Astrocyte (in vitro differentiated cells and primary cell): ENCODE measurements at regions not wholly inside any gene's neighbourhood (a gene's known extent, or its start where the extent isn't known, plus 50 kb on each side); places are given as distances from the start of the nearest gene placed in this dataset.

Experiments
- DNase-seq: peaks from one replicate; pipeline ENCODE4 v3.0.0-alpha.2; 2010; ENCODE audit warnings: low read depth
- FAIRE-seq: peaks from 2 replicates; lab custom pipeline; 2011; peaks lifted over from hg19 to GRCh38; lab: Jason Lieb, UNC
- H2AFZ ChIP-seq: 2 replicates; pipeline ENCODE4 v1.6.0; 2012; ENCODE audit warnings: low read depth, low read length, inconsistent platforms
- H3K27ac ChIP-seq: 2 replicates; pipeline ENCODE4 v1.5.1; 2011; ENCODE audit warnings: low read depth, low read length, inconsistent platforms
- H3K27me3 ChIP-seq: 2 replicates; pipeline ENCODE4 v1.6.0; 2011; ENCODE audit warnings: low read length, inconsistent platforms; ENCODE audit not compliant: insufficient read depth
- H3K36me3 ChIP-seq: 2 replicates; pipeline ENCODE4 v1.5.1; 2011; ENCODE audit warnings: low read length, inconsistent platforms; ENCODE audit not compliant: insufficient read depth
- H3K4me1 ChIP-seq: 2 replicates; pipeline ENCODE4 v1.5.1; 2011; ENCODE audit warnings: low read length, inconsistent platforms; ENCODE audit not compliant: insufficient read depth
- H3K4me2 ChIP-seq: 2 replicates; pipeline ENCODE4 v1.6.0; 2012; ENCODE audit warnings: low read length, inconsistent platforms
- H3K4me3 ChIP-seq: 2 replicates; pipeline ENCODE4 v1.5.1; 2011; ENCODE audit warnings: low read depth, mild to moderate bottlenecking, low read length, inconsistent platforms; ENCODE audit not compliant: insufficient read depth
- H3K79me2 ChIP-seq: 2 replicates; pipeline ENCODE4 v1.6.0; 2012; ENCODE audit warnings: mild to moderate bottlenecking, low read length, inconsistent platforms; ENCODE audit not compliant: insufficient read depth
- H3K9ac ChIP-seq: 2 replicates; pipeline ENCODE4 v1.6.0; 2012; ENCODE audit warnings: mild to moderate bottlenecking, low read length, inconsistent platforms
- H3K9me3 ChIP-seq: 2 replicates; pipeline ENCODE4 v1.5.1; 2012; ENCODE audit warnings: low read depth, mild to moderate bottlenecking, low read length, inconsistent platforms; ENCODE audit not compliant: insufficient read depth
- H4K20me1 ChIP-seq: 2 replicates; pipeline ENCODE4 v1.6.0; 2012; ENCODE audit warnings: low read length, inconsistent platforms; ENCODE audit not compliant: insufficient read depth
- H3K27ac Mint-ChIP-seq: one replicate; pipeline ENCODE4 v1.8.0; 2021; ENCODE audit warnings: mild to moderate bottlenecking, mixed read lengths; ENCODE audit not compliant: unreplicated experiment
- H3K27me3 Mint-ChIP-seq: one replicate; pipeline ENCODE4 v1.8.0; 2021; ENCODE audit warnings: low read depth, mixed read lengths; ENCODE audit not compliant: unreplicated experiment
- H3K36me3 Mint-ChIP-seq: one replicate; pipeline ENCODE4 v1.8.0; 2021; ENCODE audit warnings: low read depth, mixed read lengths; ENCODE audit not compliant: unreplicated experiment
- H3K4me1 Mint-ChIP-seq: one replicate; pipeline ENCODE4 v1.8.0; 2021; ENCODE audit warnings: low read depth, mixed read lengths; ENCODE audit not compliant: unreplicated experiment
- H3K4me3 Mint-ChIP-seq: one replicate; pipeline ENCODE4 v1.8.0; 2021; ENCODE audit warnings: mild to moderate bottlenecking, moderate library complexity, mixed read lengths; ENCODE audit not compliant: unreplicated experiment
- H3K9me3 Mint-ChIP-seq: one replicate; pipeline ENCODE4 v1.8.0; 2021; ENCODE audit warnings: mild to moderate bottlenecking, mixed read lengths; ENCODE audit not compliant: unreplicated experiment
- CTCF ChIP-seq: IDR thresholded peaks from 2 replicates; pipeline ENCODE4 v1.5.1; 2011; ENCODE audit warnings: low read depth, mild to moderate bottlenecking, inconsistent platforms, low read length, moderate library complexity; ENCODE audit not compliant: insufficient read depth
- EZH2 ChIP-seq: IDR thresholded peaks from 2 replicates; pipeline ENCODE4 v1.6.1; 2012; ENCODE audit warnings: mild to moderate bottlenecking, low read length, inconsistent platforms; ENCODE audit not compliant: insufficient read depth

GRCh38 chr13:104422668-104423067, 1356.5 kb upstream of the SLC10A2 start:
- H3K4me1 Mint-ChIP-seq, result no peaks in the 10 kb centered on the region
- Histone ChIP-seq H3K36me3 (no peaks in the 10 kb centered on the region), H3K27me3 (no peaks in the 10 kb centered on the region), H3K4me3 (no peak overlapping the region), H3K4me2 (no peak overlapping the region), H4K20me1 (no peaks in the 10 kb centered on the region), H3K9me3 (no peaks in the 10 kb centered on the region), H3K27ac (no peak overlapping the region), H3K9ac (no peak overlapping the region), H3K79me2 (no peaks in the 10 kb centered on the region), H3K4me1 (no peaks in the 10 kb centered on the region), H2AFZ (no peak overlapping the region)
- H3K36me3 Mint-ChIP-seq, result no peaks in the 10 kb centered on the region
- no peak for FAIRE-seq
- no peaks in the 10 kb centered on the region for H3K9me3 Mint-ChIP-seq
- no peaks in the 10 kb centered on the region for H3K27me3 Mint-ChIP-seq
- no peak overlapping the region for H3K4me3 Mint-ChIP-seq
- TF ChIP-seq EZH2 (no peak), CTCF (no peak)
- no peak overlapping the region for H3K27ac Mint-ChIP-seq
- no peak for DNase-seq

- FAIRE-seq (no peak), DNase-seq (no peak)
- H3K4me2 ChIP-seq, result no peak overlapping the region
- no peak overlapping the region for H3K9ac ChIP-seq
- H3K36me3 Mint-ChIP-seq, result no peaks in the 10 kb centered on the region
- no peaks in the 10 kb centered on the region for H3K79me2 ChIP-seq
- no peaks in the 10 kb centered on the region for H3K4me1 ChIP-seq
- no peaks in the 10 kb centered on the region for H3K27me3 ChIP-seq
- no peaks in the 10 kb centered on the region for H3K4me1 Mint-ChIP-seq
- no peak overlapping the region for H3K27ac ChIP-seq
- no peaks in the 10 kb centered on the region for H3K9me3 ChIP-seq
- H2AFZ ChIP-seq, result no peak overlapping the region
- no peak for TF ChIP-seq CTCF
- H3K27ac Mint-ChIP-seq, result no peak overlapping the region
- H3K9me3 Mint-ChIP-seq, result no peaks in the 10 kb centered on the region
- no peaks in the 10 kb centered on the region for H4K20me1 ChIP-seq
- H3K4me3 ChIP-seq, result no peak overlapping the region
- no peak overlapping the region for H3K4me3 Mint-ChIP-seq
- no peaks in the 10 kb centered on the region for H3K36me3 ChIP-seq
- H3K27me3 Mint-ChIP-seq, result no peaks in the 10 kb centered on the region
Measured at GRCh38 chr13:104416973-104417372, 1350.8 kb upstream of the SLC10A2 start.

GRCh38 chr13:104414771-104415170, 1348.6 kb upstream of the SLC10A2 start:
- Histone ChIP-seq H2AFZ (no peak overlapping the region), H3K36me3 (no peaks in the 10 kb centered on the region), H3K9ac (no peak overlapping the region), H3K4me3 (no peak overlapping the region), H3K4me2 (no peak overlapping the region), H3K79me2 (no peaks in the 10 kb centered on the region), H4K20me1 (no peaks in the 10 kb centered on the region), H3K9me3 (no peaks in the 10 kb centered on the region), H3K27me3 (no peaks in the 10 kb centered on the region), H3K4me1 (no peaks in the 10 kb centered on the region), H3K27ac (no peak overlapping the region)
- no peak overlapping the region for H3K27ac Mint-ChIP-seq
- no peak for TF ChIP-seq CTCF
- TF ChIP-seq EZH2, result no peak
- no peaks in the 10 kb centered on the region for H3K36me3 Mint-ChIP-seq
- H3K4me1 Mint-ChIP-seq, result no peaks in the 10 kb centered on the region
- H3K9me3 Mint-ChIP-seq, result no peaks in the 10 kb centered on the region
- no peak overlapping the region for H3K4me3 Mint-ChIP-seq
- no peaks in the 10 kb centered on the region for H3K27me3 Mint-ChIP-seq
- FAIRE-seq (no peak), DNase-seq (peak; percentile 1)
